ENCODE measurements at regions not wholly inside any gene's neighbourhood (a gene's known extent, or its start where the extent isn't known, plus 50 kb on each side); places are given as distances from the start of the nearest gene placed in this dataset.

GRCh38 chr12:87086118-87086891 is 830.1 kb upstream of the MGAT4C start:
- DNase-seq (no peak), ATAC-seq (ENCODE audit: low FRiP score in 2 of 2) (no peak)
- H3K27ac ChIP-seq, result no peak overlapping the region
- TF ChIP-seq EP300 (IDR thresholded peaks at IDR 0.05) (no peak), POLR2AphosphoS5 (IDR thresholded peaks at IDR 0.05) (no peak), CTCF (IDR thresholded peaks at IDR 0.05) (no peak), POLR2A (IDR thresholded peaks at IDR 0.05) (no peak)
- H3K9me3 ChIP-seq, result no peaks in the 10 kb centered on the region
- no peak overlapping the region for H3K4me3 ChIP-seq
- no peaks in the 10 kb centered on the region for H3K27me3 ChIP-seq
- no peaks in the 10 kb centered on the region for H3K4me1 ChIP-seq
- H3K36me3 ChIP-seq, result no peaks in the 10 kb centered on the region
- WGBS, 2 donors, result 60 to 70% methylated on average over 3 of the region's 3 CpGs

GRCh38 chr12:87085286-87085685 is 829.1 kb upstream of the MGAT4C start:
- no peak for ATAC-seq (ENCODE audit: low FRiP score in 2 of 2)
- Histone ChIP-seq H3K4me1 (no peaks in the 10 kb centered on the region), H3K36me3 (no peaks in the 10 kb centered on the region), H3K9me3 (no peaks in the 10 kb centered on the region), H3K27me3 (no peaks in the 10 kb centered on the region), H3K4me3 (no peak overlapping the region), H3K27ac (no peak overlapping the region)
- DNase-seq, result no peak
- TF ChIP-seq CTCF (IDR thresholded peaks at IDR 0.05), result no peak
- no peak for TF ChIP-seq POLR2A (IDR thresholded peaks at IDR 0.05)
- TF ChIP-seq EP300 (IDR thresholded peaks at IDR 0.05), result no peak
- no peak for TF ChIP-seq POLR2AphosphoS5 (IDR thresholded peaks at IDR 0.05)

- 83 to 84% methylated on average over 2 of the region's 2 CpGs for WGBS, 2 donors
- DNase-seq (no peak), ATAC-seq (ENCODE audit: low FRiP score in 2 of 2) (no peak)
- H3K9me3 ChIP-seq, result no peaks in the 10 kb centered on the region
- no peak for TF ChIP-seq POLR2AphosphoS5 (IDR thresholded peaks at IDR 0.05)
- TF ChIP-seq EP300 (IDR thresholded peaks at IDR 0.05), result no peak
- TF ChIP-seq POLR2A (IDR thresholded peaks at IDR 0.05), result no peak
- TF ChIP-seq CTCF (IDR thresholded peaks at IDR 0.05), result no peak
- H3K27me3 ChIP-seq, result no peaks in the 10 kb centered on the region
- H3K27ac ChIP-seq, result no peak overlapping the region
- no peaks in the 10 kb centered on the region for H3K4me1 ChIP-seq
- H3K36me3 ChIP-seq, result no peaks in the 10 kb centered on the region
- no peak overlapping the region for H3K4me3 ChIP-seq
Measured at GRCh38 chr12:87082756-87083155, 826.6 kb upstream of the MGAT4C start.

GRCh38 chr12:87074781-87075180 is 818.6 kb upstream of the MGAT4C start:
- no peaks in the 10 kb centered on the region for H3K27me3 ChIP-seq
- peaks cover 0 to 9% (median 7%) of the 10 kb centered on the region in 4 donors for H3K9me3 ChIP-seq
- WGBS, 2 donors, result 66 to 89% methylated on average over 2 of the region's 2 CpGs
- H3K4me1 ChIP-seq, result no peaks in the 10 kb centered on the region
- ATAC-seq (ENCODE audit: low FRiP score in 2 of 2), result no peak
- no peak for DNase-seq
- TF ChIP-seq POLR2AphosphoS5 (IDR thresholded peaks at IDR 0.05), result no peak
- no peaks in the 10 kb centered on the region for H3K36me3 ChIP-seq
- no peak overlapping the region for H3K27ac ChIP-seq
- no peak overlapping the region for H3K4me3 ChIP-seq

- Histone ChIP-seq H3K9me3 (no peaks in the 10 kb centered on the region), H3K4me1 (no peaks in the 10 kb centered on the region), H3K4me3 (no peak overlapping the region), H3K36me3 (no peaks in the 10 kb centered on the region), H3K27ac (no peak overlapping the region), H3K27me3 (no peaks in the 10 kb centered on the region)
- ATAC-seq (ENCODE audit: low FRiP score in 2 of 2) (no peak), DNase-seq (no peak)
- 52 to 59% methylated on average over 2 of the region's 2 CpGs for whole genome bisulfite sequencing, 2 donors
- TF ChIP-seq POLR2AphosphoS5 (IDR thresholded peaks at IDR 0.05) (no peak), EP300 (IDR thresholded peaks at IDR 0.05) (no peak), CTCF (IDR thresholded peaks at IDR 0.05) (no peak)
Measured at GRCh38 chr12:87066326-87066725, 810.1 kb upstream of the MGAT4C start.

All from upper lobe of left lung (tissue), 6 donors.